ENCODE measurements at regions not wholly inside any gene's neighbourhood (a gene's known extent, or its start where the extent isn't known, plus 50 kb on each side); places are given as distances from the start of the nearest gene placed in this dataset.

- intact Hi-C loops (cut with DNase I) = no loop called here
- Histone ChIP-seq H3K27ac (no peak overlapping the region), H3K9me3 (no peaks in the 10 kb centered on the region), H3K36me3 (no peaks in the 10 kb centered on the region), H3K27me3 (no peaks in the 10 kb centered on the region), H3K4me1 (no peaks in the 10 kb centered on the region), H3K4me3 (no peak overlapping the region)
- TF ChIP-seq CTCF (IDR thresholded peaks at IDR 0.05) (no peak), POLR2A (IDR thresholded peaks at IDR 0.05) (no peak), POLR2AphosphoS5 (IDR thresholded peaks at IDR 0.05; ENCODE audit: insufficient read depth in 1 of 2, low read depth in 1 of 2) (no peak)
- DNase-seq (ENCODE audit: extremely low spot score in 2 of 2) = no peak
Observed at GRCh38 chr15:69524296-69524695, 71.7 kb downstream of the RPLP1 start.

GRCh38 chr15:69524814-69525213, 72.2 kb downstream of the RPLP1 start:
- H3K27ac ChIP-seq = no peak overlapping the region

GRCh38 chr15:69525543-69525942, 72.9 kb downstream of the RPLP1 start:
- no peak overlapping the region for H3K4me3 ChIP-seq
- H3K27ac ChIP-seq = no peak overlapping the region
- no peaks in the 10 kb centered on the region for H3K36me3 ChIP-seq
- TF ChIP-seq POLR2AphosphoS5 (IDR thresholded peaks at IDR 0.05; ENCODE audit: insufficient read depth in 1 of 2, low read depth in 1 of 2) (no peak), POLR2A (IDR thresholded peaks at IDR 0.05) (no peak), CTCF (IDR thresholded peaks at IDR 0.05) (no peak)
- DNase-seq (ENCODE audit: extremely low spot score in 2 of 2) = no peak
- H3K9me3 ChIP-seq = no peaks in the 10 kb centered on the region
- intact Hi-C loops (cut with DNase I) = no loop called here
- no peaks in the 10 kb centered on the region for H3K27me3 ChIP-seq
- no peaks in the 10 kb centered on the region for H3K4me1 ChIP-seq

More at GRCh38 chr15:69524814-69525213, 72.2 kb downstream of the RPLP1 start:
- DNase-seq (ENCODE audit: extremely low spot score in 2 of 2) = no peak
- Histone ChIP-seq H3K4me1 (no peaks in the 10 kb centered on the region), H3K36me3 (no peaks in the 10 kb centered on the region), H3K9me3 (no peaks in the 10 kb centered on the region), H3K27me3 (no peaks in the 10 kb centered on the region), H3K4me3 (no peak overlapping the region)
- TF ChIP-seq POLR2A (IDR thresholded peaks at IDR 0.05) (no peak), POLR2AphosphoS5 (IDR thresholded peaks at IDR 0.05; ENCODE audit: insufficient read depth in 1 of 2, low read depth in 1 of 2) (no peak), CTCF (IDR thresholded peaks at IDR 0.05) (no peak)
- intact Hi-C loops (cut with DNase I) = no loop called here

GRCh38 chr15:69526081-69527061, 73.8 kb downstream of the RPLP1 start:
- TF ChIP-seq CTCF (IDR thresholded peaks at IDR 0.05) = no peak
- no peak for TF ChIP-seq POLR2AphosphoS5 (IDR thresholded peaks at IDR 0.05; ENCODE audit: insufficient read depth in 1 of 2, low read depth in 1 of 2)
- no peak for TF ChIP-seq POLR2A (IDR thresholded peaks at IDR 0.05)
- H3K9me3 ChIP-seq = no peaks in the 10 kb centered on the region
- H3K27ac ChIP-seq = no peak overlapping the region
- no peaks in the 10 kb centered on the region for H3K36me3 ChIP-seq
- no peaks in the 10 kb centered on the region for H3K27me3 ChIP-seq
- no peak for DNase-seq (ENCODE audit: extremely low spot score in 2 of 2)
- intact Hi-C loops (cut with DNase I) = no loop called here
- no peak overlapping the region for H3K4me3 ChIP-seq
- no peaks in the 10 kb centered on the region for H3K4me1 ChIP-seq

GRCh38 chr15:69529141-69529540, 76.5 kb downstream of the RPLP1 start:
- DNase-seq (ENCODE audit: extremely low spot score in 2 of 2) = no peak
- H3K27me3 ChIP-seq = no peaks in the 10 kb centered on the region
- H3K9me3 ChIP-seq = no peaks in the 10 kb centered on the region
- TF ChIP-seq POLR2AphosphoS5 (IDR thresholded peaks at IDR 0.05; ENCODE audit: insufficient read depth in 1 of 2, low read depth in 1 of 2) (no peak), CTCF (IDR thresholded peaks at IDR 0.05) (no peak), POLR2A (IDR thresholded peaks at IDR 0.05) (no peak)
- intact Hi-C loops (cut with DNase I) = no loop called here
- no peaks in the 10 kb centered on the region for H3K36me3 ChIP-seq
- no peak overlapping the region for H3K27ac ChIP-seq
- no peaks in the 10 kb centered on the region for H3K4me1 ChIP-seq
- no peak overlapping the region for H3K4me3 ChIP-seq

All from vagina (tissue), 2 donors.